Right lobe of liver (tissue), 6 donors: ENCODE measurements at regions not wholly inside any gene's neighbourhood (a gene's known extent, or its start where the extent isn't known, plus 50 kb on each side); places are given as distances from the start of the nearest gene placed in this dataset.

Source experiments
- ATAC-seq, 4 donors: fragments of 200-7000 bp; cut with Tn5 transposase; one replicate each; pipeline ENCODE4 v1.9.1; 2020; ENCODE audit warnings: mild to moderate bottlenecking in 4 of 4, moderate library complexity in 4 of 4
- DNase-seq, 3 donors: peaks; one replicate each; pipeline ENCODE4 v3.0.0-alpha.2; 2020
- H3K27ac ChIP-seq, 3 donors: fragments of 200-600 bp; one replicate each; pipeline ENCODE4 v1.8.0; 2022
- H3K27me3 ChIP-seq, 2 donors: fragments of 200-600 bp; one replicate each; pipeline ENCODE4 v1.8.0; 2022
- H3K36me3 ChIP-seq, 4 donors: fragments of 200-600 bp; sonication (generic) in 1 of 4; one replicate each; pipeline versions ENCODE4 v1.5.1 to v1.8.0; 2017 to 2022; ENCODE audit warnings: control low read depth in 1 of 4
- H3K4me1 ChIP-seq, 4 donors: fragments of 200-600 bp; sonication (generic) in 1 of 4; one replicate each; pipeline versions ENCODE4 v1.5.1 to v1.8.0; 2017 to 2022; ENCODE audit warnings: control low read depth in 1 of 4
- H3K4me3 ChIP-seq, 3 donors: fragments of 200-600 bp; one replicate each; pipeline ENCODE4 v1.8.0; 2022
- H3K9me3 ChIP-seq, 4 donors: fragments of 200-600 bp; sonication (generic) in 1 of 4; one replicate each; pipeline versions ENCODE4 v1.5.1 to v1.8.0; 2017 to 2022; ENCODE audit warnings: control low read depth in 1 of 4
- CTCF ChIP-seq, 4 donors: fragments of 200-600 bp in 3 of 4; fragments of 450-650 bp in 1 of 4; IDR thresholded peaks; one replicate each; pipeline versions ENCODE4 v1.5.1 to v1.8.0; 2016 to 2022; ENCODE audit warnings: antibody characterized with exemption in 4 of 4, mild to moderate bottlenecking in 2 of 4
- POLR2A ChIP-seq: fragments of 450-650 bp; IDR thresholded peaks from one replicate; pipeline ENCODE4 v1.6.1; 2017; ENCODE audit warnings: antibody characterized with exemption, mild to moderate bottlenecking
- WGBS: methylation state at CpG from one replicate; pipeline ENCODE4 v1.1.6; 2018; ENCODE audit warnings: low coverage, low lambda C conversion rate; ENCODE audit not compliant: insufficient coverage; ENCODE audit errors: missing lambda C conversion rate; 5-methylcytosine and 5-hydroxymethylcytosine counted together
- intact Hi-C, 2 donors: fragments of 100-400 bp; cut with DNase I; formaldehyde crosslinking; loops; one replicate each; pipeline versions ENCODE4 v1.11.2 to v1.14.1; 2022
- donor health status: DM: no; HTN: yes; CAD: no.
- donor health status: DM: no; HTN: no; CAD: no.
- donor health status: DM: no; HTN: no; CAD: no.
- donor health status: DM: no; HTN: yes; CAD: no.
- donor health status: DM: no; HTN: yes; CAD: no.

- no peaks in the 10 kb centered on the region for H3K36me3 ChIP-seq
- no peaks in the 10 kb centered on the region for H3K4me1 ChIP-seq
- intact Hi-C loops: no loop called here
- no peak overlapping the region for H3K4me3 ChIP-seq
- ATAC-seq: no peak
- TF ChIP-seq POLR2A (no peak), CTCF (IDR thresholded peaks at IDR 0.05) (no peak)
- no peak overlapping the region for H3K27ac ChIP-seq
- no peak for DNase-seq
- H3K9me3 ChIP-seq: no peaks in the 10 kb centered on the region
- H3K27me3 ChIP-seq: no peaks in the 10 kb centered on the region
Observed at GRCh38 chr9:106678273-106678672, 184.7 kb upstream of the ZNF462 start.

DNA sequence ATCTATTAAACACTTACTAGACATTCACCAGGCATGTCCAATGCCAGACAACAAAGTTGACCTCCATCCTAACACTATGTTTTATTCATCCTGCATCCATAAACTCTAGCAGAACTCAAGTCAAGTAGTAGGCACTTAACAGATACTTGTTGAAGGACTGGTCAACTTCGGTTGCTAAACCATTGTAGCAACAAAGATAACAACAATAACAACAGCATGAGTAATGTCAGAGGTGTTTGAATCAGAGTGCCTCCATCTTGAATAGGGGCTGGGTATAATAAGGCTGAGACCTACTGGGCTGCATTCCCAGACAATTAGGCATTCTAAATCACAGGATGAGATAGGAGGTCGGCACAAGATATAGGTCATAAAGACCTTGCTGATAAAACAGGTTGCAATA, 180.5 kb upstream of the ZNF462 start:
- no peaks in the 10 kb centered on the region for H3K36me3 ChIP-seq
- H3K4me1 ChIP-seq: no peaks in the 10 kb centered on the region
- no peak overlapping the region for H3K27ac ChIP-seq
- H3K27me3 ChIP-seq: no peaks in the 10 kb centered on the region
- no peak for DNase-seq
- intact Hi-C loops: no loop called here
- ATAC-seq: no peak
- H3K9me3 ChIP-seq: no peaks in the 10 kb centered on the region
- 45% methylated on average over 2 of the region's 2 CpGs for WGBS
- H3K4me3 ChIP-seq: no peak overlapping the region
- TF ChIP-seq POLR2A: no peak
- TF ChIP-seq CTCF (IDR thresholded peaks at IDR 0.05): no peak

GRCh38 chr9:106683454-106683853, 179.5 kb upstream of the ZNF462 start:
- intact Hi-C loops: no loop called here
- H3K9me3 ChIP-seq: no peaks in the 10 kb centered on the region
- no peak overlapping the region for H3K27ac ChIP-seq
- no peaks in the 10 kb centered on the region for H3K27me3 ChIP-seq
- ATAC-seq: no peak
- no peaks in the 10 kb centered on the region for H3K4me1 ChIP-seq
- no peak for TF ChIP-seq CTCF (IDR thresholded peaks at IDR 0.05)
- H3K4me3 ChIP-seq: no peak overlapping the region
- no peaks in the 10 kb centered on the region for H3K36me3 ChIP-seq
- DNase-seq: no peak

GRCh38 chr9:106684940-106685695, 177.8 kb upstream of the ZNF462 start:
- 46% methylated on average over 6 of the region's 11 CpGs for WGBS
- no peak overlapping the region for H3K27ac ChIP-seq
- H3K4me3 ChIP-seq: no peak overlapping the region
- no peak for ATAC-seq
- DNase-seq: no peak
- TF ChIP-seq POLR2A: no peak
- no peak for TF ChIP-seq CTCF (IDR thresholded peaks at IDR 0.05)
- H3K9me3 ChIP-seq: no peaks in the 10 kb centered on the region
- intact Hi-C loops: no loop called here
- H3K4me1 ChIP-seq: no peaks in the 10 kb centered on the region
- no peaks in the 10 kb centered on the region for H3K27me3 ChIP-seq
- H3K36me3 ChIP-seq: no peaks in the 10 kb centered on the region

- TF ChIP-seq CTCF (IDR thresholded peaks at IDR 0.05) (no peak), POLR2A (no peak)
- Histone ChIP-seq H3K9me3 (no peaks in the 10 kb centered on the region), H3K36me3 (no peaks in the 10 kb centered on the region), H3K4me1 (no peaks in the 10 kb centered on the region), H3K27ac (no peak overlapping the region), H3K4me3 (no peak overlapping the region), H3K27me3 (no peaks in the 10 kb centered on the region)
- DNase-seq (no peak), ATAC-seq (no peak)
- WGBS: 59% methylated on average over 3 of the region's 3 CpGs
- intact Hi-C loops: no loop called here
Observed at GRCh38 chr9:106689089-106689488, 173.9 kb upstream of the ZNF462 start.
